NCI-H146 treated with DMSO at 0.1 percent for 48 hours (cell line): ENCODE measurements at regions not wholly inside any gene's neighbourhood (a gene's known extent, or its start where the extent isn't known, plus 50 kb on each side); places are given as distances from the start of the nearest gene placed in this dataset.

Source experiments
- DNase-seq: peaks from one replicate; lab custom pipeline; 2025; ENCODE audit not compliant: unreplicated experiment; lab: John Stamatoyannopoulos, UW

DNA sequence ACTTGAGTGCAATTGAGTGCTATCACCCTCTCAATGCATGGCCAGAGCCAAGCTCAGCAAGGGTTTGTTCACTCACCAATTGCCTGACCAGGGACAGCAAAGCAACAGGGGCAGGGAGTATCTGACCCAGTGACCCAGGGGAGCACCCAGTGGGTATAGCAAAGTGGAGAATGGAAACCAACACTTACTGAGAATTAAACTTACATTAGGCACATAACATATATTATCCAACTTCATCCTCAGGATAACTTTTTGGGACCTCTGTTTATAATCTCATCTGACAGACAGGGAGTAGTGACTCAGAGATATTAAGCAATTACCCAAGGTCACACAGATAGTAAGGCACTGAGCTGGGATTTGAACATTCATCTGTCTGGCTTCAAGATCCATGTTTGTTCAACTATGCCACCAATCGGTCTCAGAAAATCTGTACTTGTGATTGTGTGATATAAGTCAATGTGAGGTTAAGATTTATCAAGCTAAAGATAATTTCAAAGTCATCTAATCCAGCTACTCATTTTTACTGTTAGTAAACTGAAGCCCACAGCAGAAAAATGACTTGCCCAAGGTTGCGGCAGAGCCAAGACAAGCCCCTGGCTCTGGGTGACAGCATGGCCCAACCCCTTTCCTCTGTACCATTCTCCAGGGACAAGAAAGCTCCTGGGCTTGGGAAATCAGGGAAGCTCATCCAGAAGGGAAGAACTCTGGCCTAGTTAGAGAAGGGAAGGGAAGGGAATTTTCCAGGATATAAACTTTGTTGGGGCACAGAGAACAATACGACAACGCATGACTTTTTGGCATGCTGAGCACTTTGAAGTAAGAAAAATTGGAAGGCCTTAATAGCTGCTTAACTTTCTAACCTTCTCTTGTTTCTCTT lies 138.0 kb upstream of the SMAD3 start:
- DNase-seq: no peak

- no peak for DNase-seq
Measured at GRCh38 chr15:66928101-66928500, 137.3 kb upstream of the SMAD3 start.

DNA sequence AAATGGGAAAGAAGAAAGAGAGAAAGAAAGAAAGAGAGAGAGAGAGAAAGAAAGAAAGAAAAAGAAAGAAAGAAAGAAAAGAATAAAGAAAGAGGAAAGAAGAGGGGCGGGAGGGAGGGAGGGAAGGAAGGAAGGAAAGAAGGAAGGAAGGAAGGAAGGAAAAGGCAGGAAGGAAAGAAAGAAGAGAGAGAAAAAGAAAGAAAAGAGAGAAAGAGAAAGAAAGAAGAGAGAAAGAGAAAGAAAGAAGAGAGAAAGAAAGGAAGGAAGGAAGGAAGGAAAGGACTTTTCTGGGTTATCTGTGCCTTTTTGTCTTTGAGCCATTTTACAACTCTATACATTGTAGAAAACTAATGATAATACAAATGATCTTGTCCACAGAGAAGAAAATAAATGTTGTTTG lies 136.6 kb upstream of the SMAD3 start:
- DNase-seq: no peak

DNA sequence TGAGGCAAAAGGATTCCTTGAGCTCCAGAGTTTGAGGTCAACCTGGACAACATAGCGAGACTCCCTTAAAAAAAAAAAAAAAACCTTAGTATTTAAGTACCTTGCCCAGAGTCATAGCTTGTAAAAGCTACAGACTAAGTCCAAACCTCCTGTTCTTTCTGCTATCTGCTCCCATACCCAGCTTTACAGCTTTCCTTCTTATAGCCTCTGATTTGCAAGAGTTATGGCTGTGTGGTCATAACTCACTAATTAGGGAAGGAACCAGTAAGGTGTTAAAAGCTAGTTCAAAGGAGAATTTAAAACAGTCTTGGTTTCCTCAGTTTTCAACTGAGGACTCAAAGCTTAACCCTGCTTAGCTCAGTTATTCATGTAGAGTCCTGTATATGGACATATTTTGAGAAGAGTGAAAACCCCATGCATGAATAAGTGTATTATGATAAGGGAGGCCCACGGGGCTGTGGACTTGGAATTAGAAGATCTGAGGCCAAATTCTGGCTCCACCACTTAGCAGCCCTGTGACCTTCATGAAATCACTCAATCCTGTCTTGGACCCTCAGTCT lies 135.5 kb upstream of the SMAD3 start:
- DNase-seq: no peak

- DNase-seq: no peak
Measured at GRCh38 chr15:66931768-66932633, 133.4 kb upstream of the SMAD3 start.

- no peak for DNase-seq
Measured at GRCh38 chr15:66932634-66933024, 132.8 kb upstream of the SMAD3 start.

DNA sequence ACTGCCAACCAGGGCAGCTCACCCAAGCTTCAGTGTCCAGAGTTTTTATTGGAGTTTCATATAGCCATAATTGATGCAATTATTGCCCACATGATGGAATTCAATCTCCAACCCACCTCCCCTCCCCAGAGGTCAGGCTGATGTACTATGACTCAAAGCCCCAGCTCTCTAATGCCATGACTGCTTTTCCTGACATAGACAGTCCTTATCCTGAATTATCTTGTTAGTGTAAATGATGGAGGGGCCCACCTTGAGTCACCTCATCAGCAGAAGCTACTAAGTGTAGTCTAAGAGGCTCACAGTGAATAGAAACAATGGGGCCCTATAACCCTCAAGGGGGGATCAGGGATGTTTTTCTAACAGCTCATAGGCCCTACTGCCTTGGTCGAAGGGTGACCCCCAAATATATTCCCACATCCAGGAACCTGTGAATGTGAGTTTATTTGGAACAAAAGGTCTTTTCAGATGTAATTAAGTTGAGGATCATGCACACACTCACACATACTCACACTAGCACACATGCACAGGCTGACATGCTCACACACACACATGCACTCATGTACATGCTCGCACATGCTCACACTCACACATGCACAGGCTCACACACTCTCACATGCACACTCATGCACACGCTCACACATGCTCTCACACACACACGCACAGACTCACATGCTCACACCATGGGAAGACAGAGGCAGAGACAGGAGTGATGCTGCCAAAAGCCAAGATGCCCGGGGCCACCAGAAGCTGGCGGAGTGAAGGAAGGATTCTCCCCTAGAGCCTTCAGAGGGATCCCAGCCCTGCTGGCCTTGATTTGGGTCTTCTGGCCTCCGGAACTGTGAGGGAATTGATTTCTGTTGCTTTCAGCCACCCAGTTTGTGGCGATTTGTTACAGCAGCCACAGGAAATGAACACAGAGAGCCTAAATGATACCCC lies 131.2 kb upstream of the SMAD3 start:
- DNase-seq: no peak

GRCh38 chr15:66934868-66935520 lies 130.4 kb upstream of the SMAD3 start:
- no peak for DNase-seq

DNA sequence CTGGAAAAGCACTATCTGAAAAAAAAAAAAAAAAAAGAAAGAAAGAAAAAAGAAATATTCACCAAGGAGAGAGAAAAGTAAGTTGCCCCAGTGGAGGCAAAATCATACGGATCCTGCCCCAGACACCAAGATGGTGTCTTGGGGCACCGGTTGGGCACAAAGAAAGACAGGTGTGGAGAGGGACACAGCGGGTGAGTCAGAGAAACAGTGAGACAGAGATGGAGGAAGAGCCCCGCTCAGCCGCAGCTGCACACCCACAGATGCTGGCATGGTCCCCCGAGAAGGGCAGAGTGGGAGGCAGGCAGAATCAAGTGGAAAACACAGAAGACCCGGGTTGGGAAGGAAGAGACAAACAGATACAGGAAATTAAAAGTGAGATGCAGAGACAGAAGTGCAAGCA lies 129.7 kb upstream of the SMAD3 start:
- DNase-seq: no peak

DNA sequence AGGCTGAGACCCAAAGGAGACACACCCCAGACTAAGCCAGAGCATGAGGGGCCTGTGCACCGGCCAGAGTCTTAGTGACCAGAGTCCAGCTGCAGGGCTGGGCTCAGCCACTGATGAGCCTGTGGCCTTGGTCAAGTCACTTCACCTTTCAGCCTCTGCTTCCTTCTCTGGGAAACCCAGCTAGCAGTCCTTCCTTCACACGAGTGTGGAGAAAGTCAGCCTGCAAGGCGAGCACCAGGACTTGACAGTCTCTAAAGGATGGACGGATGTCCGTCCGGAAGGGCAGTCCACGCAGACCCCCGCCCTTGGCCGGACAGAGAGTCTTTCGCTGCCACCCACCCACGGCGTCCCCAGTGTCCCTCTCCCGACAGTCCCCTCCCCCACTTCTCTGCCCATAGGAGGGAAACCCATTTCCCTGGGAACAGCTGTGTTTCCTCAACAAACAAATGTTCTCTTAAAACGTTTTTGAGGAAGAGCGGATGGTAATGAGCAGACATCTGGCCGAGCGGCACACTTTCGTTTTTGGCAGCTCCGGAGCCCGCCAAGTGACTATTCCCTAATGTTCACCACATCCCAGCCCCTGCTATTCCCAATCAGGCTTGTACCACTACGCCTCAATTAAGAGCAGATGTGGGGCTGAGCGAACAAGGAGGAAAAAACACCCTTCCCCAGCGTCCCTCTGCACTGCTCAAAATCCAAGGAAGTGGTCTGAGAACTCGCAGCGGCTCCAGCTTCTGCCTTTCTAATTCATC lies 129.1 kb upstream of the SMAD3 start:
- no peak for DNase-seq

GRCh38 chr15:66936861-66937582 lies 128.4 kb upstream of the SMAD3 start:
- DNase-seq: no peak

DNA sequence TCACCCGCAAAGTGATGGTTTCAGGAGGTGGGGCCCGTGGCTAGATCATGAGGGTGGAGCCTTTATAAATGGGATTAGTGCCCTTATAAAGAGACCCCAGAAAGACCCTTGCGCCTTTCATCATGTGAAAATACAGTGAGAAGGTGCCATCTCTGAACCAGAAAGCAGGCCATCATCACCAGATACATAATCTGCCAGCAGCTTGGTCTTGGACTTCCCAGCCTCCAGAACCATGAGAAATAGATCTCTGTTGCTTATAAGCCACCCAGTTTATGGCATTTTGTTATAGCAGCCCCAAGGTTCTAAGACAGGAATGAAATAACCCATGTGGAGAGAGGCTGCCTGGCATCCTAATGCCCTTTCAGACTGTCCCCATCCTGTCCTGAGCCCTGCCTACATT lies 127.8 kb upstream of the SMAD3 start:
- no peak for DNase-seq

- DNase-seq: no peak
Measured at GRCh38 chr15:66938114-66938830, 127.1 kb upstream of the SMAD3 start.

DNA sequence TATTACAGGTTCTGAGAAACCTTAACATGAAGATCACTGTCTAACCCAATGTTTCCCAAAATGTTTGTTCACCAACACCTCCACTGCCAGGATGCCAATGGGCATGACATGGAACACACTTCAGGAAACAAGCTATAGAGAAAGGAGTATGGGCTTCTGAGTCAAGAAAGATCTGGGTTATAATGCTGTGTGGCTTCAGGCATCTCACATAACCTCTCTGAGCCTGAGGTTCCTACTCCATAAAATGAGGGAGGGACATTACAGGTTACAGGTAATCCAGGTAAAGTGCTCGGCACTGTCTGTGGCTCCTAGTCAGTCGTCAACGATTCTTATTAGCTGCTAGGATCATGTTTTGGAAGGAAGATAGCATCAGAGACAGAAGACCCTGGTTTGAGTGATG lies 126.4 kb upstream of the SMAD3 start:
- no peak for DNase-seq

- no peak for DNase-seq
Measured at GRCh38 chr15:66939451-66940023, 125.9 kb upstream of the SMAD3 start.

- DNase-seq: no peak
Measured at GRCh38 chr15:66940368-66940767, 125.0 kb upstream of the SMAD3 start.

DNA sequence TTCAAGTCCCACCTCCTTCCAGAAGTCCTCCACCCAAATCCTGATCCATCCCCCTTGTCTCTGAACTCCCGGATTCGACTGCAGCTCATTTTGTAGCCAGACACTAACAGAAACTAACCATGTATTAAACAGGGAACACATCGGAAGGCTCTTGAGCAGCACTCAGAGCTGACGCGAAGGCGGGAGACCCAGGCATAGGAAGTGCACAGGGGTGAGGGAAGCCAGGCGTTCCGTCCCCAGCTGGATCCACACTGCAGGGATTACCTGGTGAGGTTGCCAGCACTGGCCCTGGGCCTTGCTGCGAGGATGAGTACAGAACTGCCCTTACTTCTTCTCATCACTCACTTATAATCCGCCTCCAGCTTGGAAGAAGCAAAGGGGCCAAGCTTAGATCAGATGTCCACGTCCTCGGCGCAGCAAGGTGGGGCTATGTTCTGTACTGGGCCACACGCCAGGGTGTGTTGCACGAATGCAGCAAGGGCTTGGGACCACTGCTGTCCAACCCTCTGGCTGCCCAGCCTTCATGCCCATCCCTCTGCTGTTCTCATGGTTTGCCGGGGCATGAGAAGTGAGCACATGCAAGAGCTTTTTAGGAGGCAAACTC lies 124.2 kb upstream of the SMAD3 start:
- no peak for DNase-seq
